Sigmoid colon (tissue), 6 donors: ENCODE measurements at regions not wholly inside any gene's neighbourhood (a gene's known extent, or its start where the extent isn't known, plus 50 kb on each side); places are given as distances from the start of the nearest gene placed in this dataset.

Experiments used
- DNase-seq: peaks from one replicate; pipeline ENCODE4 v3.0.0-alpha.2; 2019
- H3K27ac ChIP-seq, 4 donors: fragments of 200-600 bp; sonication (generic); one replicate each; pipeline ENCODE4 v1.5.1; 2016 to 2019; ENCODE audit warnings: mild to moderate bottlenecking in 1 of 4
- H3K27me3 ChIP-seq, 3 donors: fragments of 200-600 bp; sonication (generic); one replicate each; pipeline ENCODE4 v1.5.1; 2019; ENCODE audit warnings: mild to moderate bottlenecking in 1 of 3
- H3K36me3 ChIP-seq, 4 donors: fragments of 200-600 bp; sonication (generic); one replicate each; pipeline ENCODE4 v1.5.1; 2016 to 2019
- H3K4me1 ChIP-seq, 4 donors: fragments of 200-600 bp; sonication (generic); one replicate each; pipeline ENCODE4 v1.5.1; 2017 to 2019
- H3K4me3 ChIP-seq, 4 donors: fragments of 200-600 bp; sonication (generic); one replicate each; pipeline ENCODE4 v1.5.1; 2017 to 2019; ENCODE audit warnings: mild to moderate bottlenecking in 2 of 4, moderate library complexity in 1 of 4
- H3K9me3 ChIP-seq, 4 donors: fragments of 200-600 bp in 3 of 4; sonication (generic) in 3 of 4; one replicate each; pipeline versions ENCODE4 v1.5.1 to v1.6.1; 2013 to 2019
- EP300 ChIP-seq, 4 donors: sonication (generic); formaldehyde crosslinking; IDR thresholded peaks; one replicate each; pipeline ENCODE4 v1.6.1; 2017; ENCODE audit warnings: antibody characterized with exemption in 4 of 4
- POLR2A ChIP-seq, 2 donors: fragments of 450-650 bp; IDR thresholded peaks; one replicate each; pipeline ENCODE4 v1.6.1; 2016; ENCODE audit warnings: antibody characterized with exemption in 2 of 2, mild to moderate bottlenecking in 2 of 2, moderate library complexity in 2 of 2
- POLR2AphosphoS5 ChIP-seq, 4 donors: sonication (generic); formaldehyde crosslinking; IDR thresholded peaks; one replicate each; pipeline ENCODE4 v1.6.1; 2017; ENCODE audit warnings: antibody characterized with exemption in 4 of 4
- WGBS, 2 donors: extraction: QIAGEN DNeasy Blood & Tissue Kit; methylation state at CpG; one replicate each; pipeline ENCODE4 v1.1.7; 2013; 5-methylcytosine and 5-hydroxymethylcytosine counted together
- intact Hi-C: fragments of 100-400 bp; cut with DNase I; formaldehyde crosslinking; loops from one replicate; pipeline ENCODE4 v1.15.1; 2023
- TF ChIP-seq, protein P1 (sequence below), 4 experiments: fragments of 450-650 bp in 3 of 4; fragments of 200-600 bp in 1 of 4; IDR thresholded peaks; one replicate each; pipeline ENCODE4 v1.5.1; 2016 to 2019; ENCODE audit warnings: antibody characterized with exemption in 4 of 4, mild to moderate bottlenecking in 3 of 4, moderate library complexity in 2 of 4
- donor health status: healthy with polysubstance abuse.
- donor health status: healthy.

DNA sequence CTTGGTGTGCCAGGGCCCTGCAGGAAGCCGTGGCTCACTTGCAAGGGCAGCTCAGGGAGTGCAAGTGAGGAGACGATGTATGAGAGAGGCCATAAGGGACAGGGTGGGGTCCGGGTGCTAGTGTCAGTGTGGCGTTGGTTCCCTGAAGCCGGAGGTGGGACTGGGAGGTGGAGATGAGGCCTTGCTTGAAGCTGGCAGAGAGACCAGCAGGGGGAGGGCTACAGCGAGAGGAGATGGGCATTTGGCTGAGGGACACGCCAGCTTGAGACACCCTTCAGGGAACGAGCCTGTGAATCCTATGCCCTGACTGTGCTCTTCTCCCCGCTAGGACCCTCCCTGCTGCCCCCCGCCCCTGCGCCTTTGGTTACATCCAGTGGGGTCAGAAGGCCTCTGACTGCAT lies 529.1 kb downstream of the TCERG1L start:
- Histone ChIP-seq H3K9me3 (no peaks in the 10 kb centered on the region), H3K27me3 (no peaks in the 10 kb centered on the region), H3K4me3 (no peak overlapping the region), H3K36me3 (no peaks in the 10 kb centered on the region), H3K4me1 (no peaks in the 10 kb centered on the region), H3K27ac (no peak overlapping the region)
- intact Hi-C loops: no loop called here
- DNase-seq: no peak
- 60 to 64% methylated on average over 11 of the region's 11 CpGs for WGBS, 2 donors
- TF ChIP-seq EP300 (IDR thresholded peaks at IDR 0.05) (no peak), POLR2AphosphoS5 (IDR thresholded peaks at IDR 0.05) (no peak), POLR2A (IDR thresholded peaks at IDR 0.05) (no peak)
- TF ChIP-seq, protein P1, sequence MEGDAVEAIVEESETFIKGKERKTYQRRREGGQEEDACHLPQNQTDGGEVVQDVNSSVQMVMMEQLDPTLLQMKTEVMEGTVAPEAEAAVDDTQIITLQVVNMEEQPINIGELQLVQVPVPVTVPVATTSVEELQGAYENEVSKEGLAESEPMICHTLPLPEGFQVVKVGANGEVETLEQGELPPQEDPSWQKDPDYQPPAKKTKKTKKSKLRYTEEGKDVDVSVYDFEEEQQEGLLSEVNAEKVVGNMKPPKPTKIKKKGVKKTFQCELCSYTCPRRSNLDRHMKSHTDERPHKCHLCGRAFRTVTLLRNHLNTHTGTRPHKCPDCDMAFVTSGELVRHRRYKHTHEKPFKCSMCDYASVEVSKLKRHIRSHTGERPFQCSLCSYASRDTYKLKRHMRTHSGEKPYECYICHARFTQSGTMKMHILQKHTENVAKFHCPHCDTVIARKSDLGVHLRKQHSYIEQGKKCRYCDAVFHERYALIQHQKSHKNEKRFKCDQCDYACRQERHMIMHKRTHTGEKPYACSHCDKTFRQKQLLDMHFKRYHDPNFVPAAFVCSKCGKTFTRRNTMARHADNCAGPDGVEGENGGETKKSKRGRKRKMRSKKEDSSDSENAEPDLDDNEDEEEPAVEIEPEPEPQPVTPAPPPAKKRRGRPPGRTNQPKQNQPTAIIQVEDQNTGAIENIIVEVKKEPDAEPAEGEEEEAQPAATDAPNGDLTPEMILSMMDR (IDR thresholded peaks at IDR 0.05): no peak

DNA sequence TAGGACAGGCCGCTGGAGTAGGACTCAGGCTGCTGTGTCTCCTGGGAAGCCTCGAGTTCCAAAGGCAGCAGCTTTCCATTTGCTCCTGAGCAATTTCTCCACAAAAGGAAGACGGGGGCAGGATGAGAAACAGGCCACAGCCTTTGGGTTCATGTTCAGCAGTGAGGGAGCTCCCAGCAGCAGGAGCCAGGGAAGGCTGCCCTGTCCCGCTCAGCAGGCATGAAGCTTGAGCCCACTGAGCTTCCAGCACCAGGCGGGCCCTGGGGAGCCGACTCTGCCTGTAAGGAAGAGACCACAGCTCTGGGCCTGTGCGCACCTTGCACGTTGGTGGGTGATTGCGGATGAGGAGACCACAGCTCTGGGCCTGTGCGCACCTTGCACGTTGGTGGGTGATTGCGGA lies 527.2 kb downstream of the TCERG1L start:
- DNase-seq: no peak
- TF ChIP-seq, protein P1 (IDR thresholded peaks at IDR 0.05): no peak
- no peak for TF ChIP-seq EP300 (IDR thresholded peaks at IDR 0.05)
- no peaks in the 10 kb centered on the region for H3K9me3 ChIP-seq
- no peaks in the 10 kb centered on the region for H3K36me3 ChIP-seq
- WGBS, 2 donors: 87 to 89% methylated on average over 12 of the region's 12 CpGs
- H3K4me3 ChIP-seq: no peak overlapping the region
- H3K27me3 ChIP-seq: no peaks in the 10 kb centered on the region
- H3K27ac ChIP-seq: no peak overlapping the region
- intact Hi-C loops: no loop called here
- no peaks in the 10 kb centered on the region for H3K4me1 ChIP-seq

DNA sequence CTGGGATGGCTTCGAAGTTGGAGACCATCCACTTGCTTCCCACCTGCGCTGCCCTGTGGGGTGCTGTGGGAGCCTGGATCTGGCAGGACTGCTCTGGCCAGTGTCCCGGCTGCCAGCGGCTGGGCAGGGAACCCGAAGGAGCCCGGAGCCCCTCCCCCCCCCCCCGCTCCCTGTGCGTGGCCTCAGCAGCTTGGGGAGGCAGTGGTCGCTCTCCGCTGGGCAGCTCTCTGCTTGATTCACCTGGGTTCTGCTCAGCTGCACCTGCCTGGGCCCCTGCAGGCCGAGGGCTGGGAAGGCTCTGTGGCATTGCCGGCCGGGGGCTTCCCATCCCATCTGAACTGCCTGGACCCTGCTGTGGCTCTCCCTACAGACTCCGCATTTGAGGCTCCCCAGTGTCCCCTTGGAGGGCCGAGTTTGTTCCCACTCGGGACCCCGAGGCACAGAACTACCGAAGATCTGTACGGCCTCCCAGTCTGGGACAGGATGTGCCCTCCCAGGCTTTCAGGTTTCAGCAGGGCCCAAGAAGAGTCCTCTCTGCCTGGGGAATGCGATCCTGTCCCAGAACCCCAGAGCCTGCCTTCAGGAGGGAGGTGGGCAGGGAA lies 525.1 kb downstream of the TCERG1L start:
- Histone ChIP-seq H3K27me3 (no peaks in the 10 kb centered on the region), H3K4me3 (no peak overlapping the region), H3K36me3 (no peaks in the 10 kb centered on the region), H3K27ac (no peak overlapping the region), H3K9me3 (no peaks in the 10 kb centered on the region), H3K4me1 (no peaks in the 10 kb centered on the region)
- intact Hi-C loops: no loop called here
- 83% methylated on average over 20 of the region's 20 CpGs for WGBS, 2 donors
- TF ChIP-seq EP300 (IDR thresholded peaks at IDR 0.05): no peak
- TF ChIP-seq POLR2A (IDR thresholded peaks at IDR 0.05): no peak
- TF ChIP-seq, protein P1 (IDR thresholded peaks at IDR 0.05): no peak
- TF ChIP-seq POLR2AphosphoS5 (IDR thresholded peaks at IDR 0.05): no peak
- no peak for DNase-seq

DNA sequence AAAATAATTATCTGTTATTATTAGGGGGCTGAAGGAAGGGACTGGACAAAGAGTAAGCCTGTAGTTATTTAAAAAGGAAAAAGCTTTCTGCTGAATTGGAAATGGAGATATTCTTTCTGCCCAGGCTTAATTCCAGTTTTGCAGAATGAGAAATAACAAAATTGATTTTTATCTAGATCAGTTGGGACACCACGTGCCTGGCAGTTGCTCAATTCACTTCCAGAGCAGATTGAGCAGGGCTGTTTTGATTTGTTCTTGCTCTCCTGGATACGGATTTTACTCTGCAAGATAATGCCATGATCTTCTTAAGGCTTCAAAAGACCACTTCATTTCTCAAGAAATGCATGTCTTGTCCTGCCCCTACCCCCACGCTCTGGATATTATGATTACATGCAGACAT lies 524.3 kb downstream of the TCERG1L start:
- TF ChIP-seq EP300 (IDR thresholded peaks at IDR 0.05) (no peak), POLR2AphosphoS5 (IDR thresholded peaks at IDR 0.05) (no peak), POLR2A (IDR thresholded peaks at IDR 0.05) (no peak)
- TF ChIP-seq, protein P1 (IDR thresholded peaks at IDR 0.05): no peak

DNA sequence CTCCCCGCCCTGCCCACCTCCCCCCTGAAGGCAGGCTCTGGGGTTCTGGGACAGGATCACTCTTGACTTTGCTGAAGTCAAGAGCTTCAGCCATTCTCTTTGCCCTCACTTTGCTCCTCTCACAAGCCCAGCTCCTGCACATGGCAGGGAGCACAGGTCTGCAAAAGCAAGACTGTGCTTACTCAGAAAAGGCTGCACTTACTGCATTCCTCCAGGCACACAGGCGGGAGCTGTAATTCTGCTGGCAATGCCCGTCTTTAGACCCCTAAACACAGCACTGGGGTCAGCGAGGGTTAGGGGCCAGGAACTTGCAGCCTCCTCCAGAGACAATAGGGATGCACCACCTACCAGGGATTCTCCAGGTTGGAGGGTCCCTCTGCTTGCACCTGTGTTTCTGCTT lies 523.7 kb downstream of the TCERG1L start:
- TF ChIP-seq, protein P1 (IDR thresholded peaks at IDR 0.05): no peak
- TF ChIP-seq EP300 (IDR thresholded peaks at IDR 0.05) (no peak), POLR2A (IDR thresholded peaks at IDR 0.05) (no peak), POLR2AphosphoS5 (IDR thresholded peaks at IDR 0.05) (no peak)
- intact Hi-C loops: no loop called here
- H3K36me3 ChIP-seq: no peaks in the 10 kb centered on the region
- H3K9me3 ChIP-seq: no peaks in the 10 kb centered on the region
- no peaks in the 10 kb centered on the region for H3K4me1 ChIP-seq
- WGBS, 2 donors: 46 to 49% methylated on average over 4 of the region's 4 CpGs
- no peak overlapping the region for H3K4me3 ChIP-seq
- no peak for DNase-seq
- no peak overlapping the region for H3K27ac ChIP-seq
- no peaks in the 10 kb centered on the region for H3K27me3 ChIP-seq

More for the DNA sequence above, 524.3 kb downstream of the TCERG1L start:
- Histone ChIP-seq H3K4me1 (no peaks in the 10 kb centered on the region), H3K36me3 (no peaks in the 10 kb centered on the region), H3K27me3 (no peaks in the 10 kb centered on the region), H3K27ac (no peak overlapping the region), H3K4me3 (no peak overlapping the region), H3K9me3 (no peaks in the 10 kb centered on the region)
- no peak for DNase-seq
- 50 to 61% methylated on average over 3 of the region's 3 CpGs for WGBS, 2 donors
- intact Hi-C loops: no loop called here
